Neural cell (in vitro differentiated cells): ENCODE measurements at regions not wholly inside any gene's neighbourhood (a gene's known extent, or its start where the extent isn't known, plus 50 kb on each side); places are given as distances from the start of the nearest gene placed in this dataset.

ENCODE experiments used
- H2AFZ ChIP-seq: fragments of 200-600, 300-800 bp; sonication (generic), shearing (Covaris generic); 2 replicates; pipeline ENCODE4 v1.6.0; 2014; ENCODE audit warnings: low read depth, mild to moderate bottlenecking, antibody characterized with exemption, low read length, moderate library complexity
- H3F3A ChIP-seq: fragments of 200-600 bp; shearing (Covaris generic); 2 replicates; pipeline ENCODE4 v1.6.1; 2016; ENCODE audit warnings: mild to moderate bottlenecking, moderate library complexity, mixed read lengths, antibody characterized with exemption, low read length; ENCODE audit not compliant: insufficient read depth, poor library complexity, severe bottlenecking
- H3K27ac ChIP-seq: fragments of 200-600, 300-800 bp; sonication (generic), shearing (Covaris generic); 2 replicates; pipeline ENCODE4 v1.5.1; 2014; ENCODE audit warnings: mild to moderate bottlenecking, low read length, moderate library complexity
- H3K27me3 ChIP-seq: fragments of 300-800, 200-600 bp; sonication (generic), shearing (Covaris generic); 2 replicates; pipeline ENCODE4 v1.6.0; 2014; ENCODE audit warnings: mild to moderate bottlenecking, low read depth, low read length, moderate library complexity; ENCODE audit not compliant: insufficient read depth
- H3K36me3 ChIP-seq: fragments of 300-800, 200-600 bp; sonication (generic), shearing (Covaris generic); 2 replicates; pipeline ENCODE4 v1.5.1; 2014; ENCODE audit warnings: mild to moderate bottlenecking, antibody characterized with exemption, low read length, moderate library complexity; ENCODE audit not compliant: insufficient read depth
- H3K4me2 ChIP-seq: fragments of 300-800, 200-600 bp; sonication (generic), shearing (Covaris generic); 2 replicates; pipeline ENCODE4 v1.6.0; 2014; ENCODE audit warnings: mild to moderate bottlenecking, low read length
- H3K4me3 ChIP-seq: fragments of 300-800, 200-600 bp; sonication (generic), shearing (Covaris generic); 2 replicates; pipeline ENCODE4 v1.5.1; 2014; ENCODE audit warnings: mild to moderate bottlenecking, low read length, moderate library complexity
- H3K79me2 ChIP-seq: fragments of 200-600 bp; shearing (Covaris generic); replicated peaks from 2 replicates; pipeline ENCODE4 v1.6.0; 2014; ENCODE audit warnings: mild to moderate bottlenecking, low read length, moderate library complexity; ENCODE audit not compliant: insufficient read depth
- H3K9ac ChIP-seq: fragments of 300-800, 200-600 bp; sonication (generic), shearing (Covaris generic); 2 replicates; pipeline ENCODE4 v1.6.1; 2016; ENCODE audit warnings: mild to moderate bottlenecking, low read length, mixed read lengths
- H3K9me2 ChIP-seq: fragments of 200-600 bp; shearing (Covaris generic); 2 replicates; pipeline ENCODE4 v1.6.1; 2016; ENCODE audit warnings: mild to moderate bottlenecking, low read length, mixed read lengths; ENCODE audit not compliant: insufficient read depth
- H3K9me3 ChIP-seq: fragments of 200-600, 300-800 bp; sonication (generic), shearing (Covaris generic); 2 replicates; pipeline ENCODE4 v1.6.1; 2016; ENCODE audit warnings: mild to moderate bottlenecking, mixed run types, low read length, moderate library complexity, mixed read lengths
- H4K20me1 ChIP-seq: fragments of 200-600 bp; shearing (Covaris generic); 2 replicates; pipeline ENCODE4 v1.6.1; 2016; ENCODE audit warnings: mild to moderate bottlenecking, mixed run types; ENCODE audit not compliant: insufficient read depth
- CTCF ChIP-seq: fragments of 450-650 bp; IDR thresholded peaks from 2 replicates; pipeline ENCODE4 v1.5.1; 2014; ENCODE audit warnings: antibody characterized with exemption, mild to moderate bottlenecking, moderate library complexity; ENCODE audit not compliant: poor library complexity, severe bottlenecking
- EP300 ChIP-seq: fragments of 450-650 bp; conservative IDR thresholded peaks from 2 replicates; pipeline ENCODE4 v1.6.1; 2014; ENCODE audit warnings: antibody characterized with exemption, mild to moderate bottlenecking, moderate library complexity; ENCODE audit not compliant: poor library complexity, severe bottlenecking
- EZH2 ChIP-seq: fragments of 200-600, 300-800 bp; shearing (Covaris generic), sonication (generic); IDR thresholded peaks from 2 replicates; pipeline ENCODE4 v1.6.1; 2014; ENCODE audit warnings: antibody characterized with exemption, low read length, borderline replicate concordance, mild to moderate bottlenecking; ENCODE audit not compliant: insufficient read depth, poor library complexity, severe bottlenecking
- MXI1 ChIP-seq: fragments of 450-650 bp; conservative IDR thresholded peaks from 2 replicates; pipeline ENCODE4 v1.6.1; 2014; ENCODE audit warnings: antibody characterized with exemption, mild to moderate bottlenecking; ENCODE audit not compliant: poor library complexity, severe bottlenecking
- POLR2AphosphoS5 ChIP-seq: IDR thresholded peaks from 2 replicates; pipeline ENCODE4 v1.6.1; 2012
- RAD21 ChIP-seq: fragments of 450-650 bp; conservative IDR thresholded peaks from 2 replicates; pipeline ENCODE4 v1.6.1; 2014; ENCODE audit warnings: antibody characterized with exemption, mild to moderate bottlenecking, moderate library complexity
- REST ChIP-seq: IDR thresholded peaks from 2 replicates; pipeline ENCODE4 v1.6.1; 2012; ENCODE audit warnings: borderline replicate concordance
- SMC3 ChIP-seq: fragments of 450-650 bp; conservative IDR thresholded peaks from 2 replicates; pipeline ENCODE4 v1.6.1; 2014; ENCODE audit warnings: antibody characterized with exemption, mild to moderate bottlenecking, moderate library complexity; ENCODE audit not compliant: poor library complexity
- TAF1 ChIP-seq: IDR thresholded peaks from 2 replicates; pipeline ENCODE4 v1.6.1; 2012; ENCODE audit warnings: low read depth

GRCh38 chrX:41029332-41029731 lies 55.9 kb upstream of the USP9X start:
- Histone ChIP-seq H3K36me3 (no peaks in the 10 kb centered on the region), H3F3A (no peaks in the 10 kb centered on the region), H3K4me2 (no peak overlapping the region), H3K27ac (no peak overlapping the region), H3K9me2 (no peaks in the 10 kb centered on the region), H3K9ac (no peak overlapping the region), H3K4me3 (no peak overlapping the region), H3K79me2 (no peaks in the 10 kb centered on the region), H3K9me3 (no peaks in the 10 kb centered on the region), H2AFZ (no peak overlapping the region), H4K20me1 (no peaks in the 10 kb centered on the region), H3K27me3 (no peaks in the 10 kb centered on the region)
- TF ChIP-seq TAF1 (no peak), CTCF (no peak), REST (no peak), MXI1 (no peak), SMC3 (no peak), EP300 (no peak), EZH2 (no peak), POLR2AphosphoS5 (no peak), RAD21 (no peak)

- Histone ChIP-seq H3K36me3 (no peaks in the 10 kb centered on the region), H3K9ac (no peak overlapping the region), H3K9me2 (no peaks in the 10 kb centered on the region), H3K79me2 (no peaks in the 10 kb centered on the region), H3K27ac (no peak overlapping the region), H3K9me3 (no peaks in the 10 kb centered on the region), H3K4me3 (no peak overlapping the region), H3K4me2 (no peak overlapping the region), H2AFZ (no peak overlapping the region), H3K27me3 (no peaks in the 10 kb centered on the region), H3F3A (no peaks in the 10 kb centered on the region), H4K20me1 (no peaks in the 10 kb centered on the region)
- TF ChIP-seq RAD21 (no peak), EZH2 (no peak), MXI1 (no peak), EP300 (no peak), REST (no peak), SMC3 (no peak), CTCF (no peak), TAF1 (no peak), POLR2AphosphoS5 (no peak)
These were observed 53.8 kb upstream of the USP9X start for GRCh38 chrX:41031256-41031967.
